ENCODE measurements at regions not wholly inside any gene's neighbourhood (a gene's known extent, or its start where the extent isn't known, plus 50 kb on each side); places are given as distances from the start of the nearest gene placed in this dataset.

- Histone ChIP-seq H3K79me2 (ENCODE audit: control insufficient read depth, low read length) (no peaks in the 10 kb centered on the region), H3K36me3 (ENCODE audit: control insufficient read depth, low read length) (no peaks in the 10 kb centered on the region), H3K4me2 (ENCODE audit: low read length) (no peak overlapping the region), H3K9me3 (ENCODE audit: control insufficient read depth, insufficient read depth, low read length) (no peaks in the 10 kb centered on the region), H3F3A (ENCODE audit: control insufficient read depth, insufficient read depth) (no peaks in the 10 kb centered on the region), H3K27ac (ENCODE audit: low read depth, low read length) (no peak overlapping the region), H4K20me1 (ENCODE audit: control insufficient read depth, insufficient read depth, low read depth, low read length) (no peaks in the 10 kb centered on the region), H3K27me3 (ENCODE audit: control insufficient read depth, low read length) (no peaks in the 10 kb centered on the region), H3K4me3 (ENCODE audit: low read length) (no peak overlapping the region), H3K9me2 (replicated peaks; ENCODE audit: control insufficient read depth, low read length) (no peaks in the 10 kb centered on the region), H3K4me1 (ENCODE audit: control insufficient read depth, low read length) (peaks cover 26% of the 10 kb centered on the region)
- TF ChIP-seq, protein P1, sequence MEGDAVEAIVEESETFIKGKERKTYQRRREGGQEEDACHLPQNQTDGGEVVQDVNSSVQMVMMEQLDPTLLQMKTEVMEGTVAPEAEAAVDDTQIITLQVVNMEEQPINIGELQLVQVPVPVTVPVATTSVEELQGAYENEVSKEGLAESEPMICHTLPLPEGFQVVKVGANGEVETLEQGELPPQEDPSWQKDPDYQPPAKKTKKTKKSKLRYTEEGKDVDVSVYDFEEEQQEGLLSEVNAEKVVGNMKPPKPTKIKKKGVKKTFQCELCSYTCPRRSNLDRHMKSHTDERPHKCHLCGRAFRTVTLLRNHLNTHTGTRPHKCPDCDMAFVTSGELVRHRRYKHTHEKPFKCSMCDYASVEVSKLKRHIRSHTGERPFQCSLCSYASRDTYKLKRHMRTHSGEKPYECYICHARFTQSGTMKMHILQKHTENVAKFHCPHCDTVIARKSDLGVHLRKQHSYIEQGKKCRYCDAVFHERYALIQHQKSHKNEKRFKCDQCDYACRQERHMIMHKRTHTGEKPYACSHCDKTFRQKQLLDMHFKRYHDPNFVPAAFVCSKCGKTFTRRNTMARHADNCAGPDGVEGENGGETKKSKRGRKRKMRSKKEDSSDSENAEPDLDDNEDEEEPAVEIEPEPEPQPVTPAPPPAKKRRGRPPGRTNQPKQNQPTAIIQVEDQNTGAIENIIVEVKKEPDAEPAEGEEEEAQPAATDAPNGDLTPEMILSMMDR (IDR thresholded peaks at IDR 0.05; ENCODE audit: low read depth, low read length, poor library complexity, severe bottlenecking), result no peak
- no peak for TF ChIP-seq EZH2phosphoT487 (IDR thresholded peaks at IDR 0.05; ENCODE audit: borderline replicate concordance, low read length)
These were observed 257.8 kb downstream of the FOXO1 start for GRCh38 chr13:40408602-40409001.

- Histone ChIP-seq H3K9me2 (replicated peaks; ENCODE audit: control insufficient read depth, low read length) (no peaks in the 10 kb centered on the region), H3K27ac (ENCODE audit: low read depth, low read length) (no peak overlapping the region), H4K20me1 (ENCODE audit: control insufficient read depth, insufficient read depth, low read depth, low read length) (no peaks in the 10 kb centered on the region), H3F3A (ENCODE audit: control insufficient read depth, insufficient read depth) (no peaks in the 10 kb centered on the region), H3K4me2 (ENCODE audit: low read length) (no peak overlapping the region), H3K36me3 (ENCODE audit: control insufficient read depth, low read length) (no peaks in the 10 kb centered on the region), H3K4me1 (ENCODE audit: control insufficient read depth, low read length) (peaks cover 28% of the 10 kb centered on the region), H3K79me2 (ENCODE audit: control insufficient read depth, low read length) (no peaks in the 10 kb centered on the region), H3K4me3 (ENCODE audit: low read length) (no peak overlapping the region), H3K27me3 (ENCODE audit: control insufficient read depth, low read length) (no peaks in the 10 kb centered on the region), H3K9me3 (ENCODE audit: control insufficient read depth, insufficient read depth, low read length) (no peaks in the 10 kb centered on the region)
- TF ChIP-seq, protein P1 (IDR thresholded peaks at IDR 0.05; ENCODE audit: low read depth, low read length, poor library complexity, severe bottlenecking), result no peak
- no peak for TF ChIP-seq EZH2phosphoT487 (IDR thresholded peaks at IDR 0.05; ENCODE audit: borderline replicate concordance, low read length)
These were observed 257.2 kb downstream of the FOXO1 start for GRCh38 chr13:40409278-40409677.

DNA sequence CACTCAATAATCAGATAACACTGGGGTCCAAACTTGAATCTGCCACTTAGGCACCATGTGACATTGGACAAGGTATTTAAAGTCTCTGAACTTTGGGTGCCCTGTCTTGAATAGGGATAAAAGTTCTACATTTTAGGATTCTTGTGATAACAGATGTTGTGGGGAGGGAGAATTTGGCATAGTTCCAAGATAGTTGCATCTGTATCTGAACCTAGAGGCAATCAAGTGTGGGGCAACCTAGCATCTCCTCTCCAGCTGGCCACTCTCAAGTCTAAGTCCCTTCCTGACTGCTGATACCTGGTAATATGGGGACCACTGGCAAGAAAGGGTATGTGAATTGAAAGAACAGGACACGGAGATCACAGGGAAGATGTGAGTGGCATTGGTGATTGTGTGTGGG, 256.1 kb downstream of the FOXO1 start:
- H3K4me1 ChIP-seq (ENCODE audit: control insufficient read depth, low read length), result peaks cover 28% of the 10 kb centered on the region
- no peak overlapping the region for H3K4me2 ChIP-seq (ENCODE audit: low read length)
- H3K36me3 ChIP-seq (ENCODE audit: control insufficient read depth, low read length), result no peaks in the 10 kb centered on the region
- H3K27me3 ChIP-seq (ENCODE audit: control insufficient read depth, low read length), result no peaks in the 10 kb centered on the region
- H3K27ac ChIP-seq (ENCODE audit: low read depth, low read length), result no peak overlapping the region
- H3K9me3 ChIP-seq (ENCODE audit: control insufficient read depth, insufficient read depth, low read length), result no peaks in the 10 kb centered on the region
- TF ChIP-seq EZH2phosphoT487 (IDR thresholded peaks at IDR 0.05; ENCODE audit: borderline replicate concordance, low read length), result no peak
- TF ChIP-seq, protein P1 (IDR thresholded peaks at IDR 0.05; ENCODE audit: low read depth, low read length, poor library complexity, severe bottlenecking), result no peak
- H3K4me3 ChIP-seq (ENCODE audit: low read length), result no peak overlapping the region
- no peaks in the 10 kb centered on the region for H3K9me2 ChIP-seq (replicated peaks; ENCODE audit: control insufficient read depth, low read length)
- no peaks in the 10 kb centered on the region for H3F3A ChIP-seq (ENCODE audit: control insufficient read depth, insufficient read depth)
- no peaks in the 10 kb centered on the region for H3K79me2 ChIP-seq (ENCODE audit: control insufficient read depth, low read length)
- H4K20me1 ChIP-seq (ENCODE audit: control insufficient read depth, insufficient read depth, low read depth, low read length), result no peaks in the 10 kb centered on the region
